GM12878 (cell line): ENCODE measurements at regions not wholly inside any gene's neighbourhood (a gene's known extent, or its start where the extent isn't known, plus 50 kb on each side); places are given as distances from the start of the nearest gene placed in this dataset.

Experiments
- ATAC-seq: fragments of 200-7000 bp; cut with Tn5 transposase; 3 replicates; pipeline ENCODE4 v1.9.1; 2020; ENCODE audit warnings: mild to moderate bottlenecking, moderate library complexity
- BruUV-seq: library from RNA; stranded (reverse); fragments of 400-500 nt; replicated peaks from 2 replicates; lab custom pipeline; 2021; lab: Mats Ljungman, UMichigan
- CTCF ChIA-PET: fragments of 300-600 bp; sonication (Branson Sonifier 250); formaldehyde crosslinking; extraction: SDS; loops from one replicate; lab custom pipeline; 2021; ENCODE audit warnings: inconsistent platforms; lab: Yijun Ruan, JAX
- POLR2A ChIA-PET: fragments of 350-600 bp; formaldehyde crosslinking; extraction: SDS; loops from one replicate; lab custom pipeline; 2021; ENCODE audit warnings: inconsistent platforms; lab: Charles Lee
- RAD21 ChIA-PET: fragments of 300-600 bp; sonication (Branson Sonifier 250); formaldehyde crosslinking; loops from one replicate; lab custom pipeline; 2023; ENCODE audit warnings: antibody characterized with exemption; ENCODE audit not compliant: unreplicated experiment; lab: Charles Lee
- SMC1A ChIA-PET: fragments of 300-600 bp; sonication (Branson Sonifier 250); formaldehyde crosslinking; loops from one replicate; lab custom pipeline; 2023; ENCODE audit not compliant: unreplicated experiment, uncharacterized antibody; lab: Charles Lee
- DNase-seq: peaks from one replicate; pipeline ENCODE4 v3.0.0-alpha.2; 2011; ENCODE audit warnings: low read depth, low spot score
- FAIRE-seq: peaks from 3 replicates; lab custom pipeline; 2011; peaks lifted over from hg19 to GRCh38; lab: Jason Lieb, UNC
- H2AFZ ChIP-seq: 2 replicates; pipeline ENCODE4 v1.6.0; 2011; ENCODE audit warnings: low read depth, low read length, control low read depth; ENCODE audit not compliant: control insufficient read depth
- H3K27ac ChIP-seq: 2 replicates; pipeline ENCODE4 v1.5.1; 2011; ENCODE audit warnings: control low read depth; ENCODE audit not compliant: control insufficient read depth, insufficient read depth
- H3K27me3 ChIP-seq, 2 experiments: replicated peaks in 1 of 2; 2 replicates each; pipeline versions ENCODE4 v1.6.0 to v1.6.1; 2011; ENCODE audit warnings: low read length in 1 of 2; ENCODE audit not compliant: control insufficient read depth in 2 of 2, insufficient read depth in 2 of 2
- H3K36me3 ChIP-seq, 2 experiments: 2 replicates each; pipeline ENCODE4 v1.5.1; 2011; ENCODE audit warnings: low read length in 1 of 2; ENCODE audit not compliant: control insufficient read depth in 2 of 2, insufficient read depth in 2 of 2
- H3K4me1 ChIP-seq: 2 replicates; pipeline ENCODE4 v1.6.1; 2011; ENCODE audit warnings: mild to moderate bottlenecking, low read length, moderate library complexity, mixed read lengths; ENCODE audit not compliant: control insufficient read depth, insufficient read depth
- H3K4me2 ChIP-seq: 2 replicates; pipeline ENCODE4 v1.6.0; 2011; ENCODE audit warnings: control low read depth; ENCODE audit not compliant: control insufficient read depth, insufficient read depth
- H3K4me3 ChIP-seq: fragments of 200-600 bp; sonication (generic); 2 replicates; pipeline ENCODE4 v1.5.1; 2016
- H3K79me2 ChIP-seq: 2 replicates; pipeline ENCODE4 v1.6.0; 2011; ENCODE audit warnings: low read length; ENCODE audit not compliant: control insufficient read depth, insufficient read depth
- H3K9ac ChIP-seq: 2 replicates; pipeline ENCODE4 v1.8.0; 2011; ENCODE audit warnings: low read length, control low read depth, mixed read lengths; ENCODE audit not compliant: control insufficient read depth, insufficient read depth
- H3K9me3 ChIP-seq: replicated peaks from 3 replicates; pipeline ENCODE4 v1.5.1; 2011; ENCODE audit warnings: mild to moderate bottlenecking, low read length; ENCODE audit not compliant: control insufficient read depth, insufficient read depth
- H4K20me1 ChIP-seq: 2 replicates; pipeline ENCODE4 v1.6.0; 2011; ENCODE audit not compliant: control insufficient read depth, insufficient read depth
- IRF4 ChIP-seq: IDR thresholded peaks from 2 replicates; pipeline ENCODE4 v1.6.1; 2011; ENCODE audit warnings: low read depth, low read length
- NR2C1 ChIP-seq: fragments of 450-650 bp; IDR thresholded peaks from 2 replicates; pipeline ENCODE4 v1.6.1; 2017; ENCODE audit warnings: antibody characterized with exemption, mild to moderate bottlenecking, moderate library complexity
- POU2F2 ChIP-seq: IDR thresholded peaks from 3 replicates; pipeline ENCODE4 v1.6.1; 2011; ENCODE audit warnings: low read depth, mild to moderate bottlenecking, low read length, borderline replicate concordance
- RELB ChIP-seq: fragments of 450-650 bp; IDR thresholded peaks from 2 replicates; pipeline ENCODE4 v1.6.1; 2017; ENCODE audit warnings: low read depth, mild to moderate bottlenecking, moderate library complexity
- RFX5 ChIP-seq: IDR thresholded peaks from 2 replicates; pipeline ENCODE4 v1.6.1; 2011; ENCODE audit warnings: low read depth, low read length, improper control_type of control experiment
- TCF12 ChIP-seq: IDR thresholded peaks from 2 replicates; pipeline ENCODE4 v1.6.1; 2011; ENCODE audit warnings: low read depth, mild to moderate bottlenecking, low read length
- ZNF384 ChIP-seq: IDR thresholded peaks from 2 replicates; pipeline ENCODE4 v1.6.1; 2012; ENCODE audit warnings: low read depth, mild to moderate bottlenecking, low read length, improper control_type of control experiment, borderline replicate concordance
- WGBS: methylation state at CpG from one replicate; pipeline ENCODE4 v1.1.6; 2016; ENCODE audit warnings: low lambda C conversion rate; ENCODE audit not compliant: insufficient replicate concordance, insufficient coverage; ENCODE audit errors: missing lambda C conversion rate; 5-methylcytosine and 5-hydroxymethylcytosine counted together
- in situ Hi-C: fragments of 300-500 bp; cut with MboI; formaldehyde crosslinking; loops from 9 replicates; pipeline ENCODE4 v1.14.3; 2018; ENCODE audit warnings: mixed read lengths
- intact Hi-C: fragments of 100-400 bp; cut with micrococcal nuclease; formaldehyde crosslinking; loops from one replicate; pipeline ENCODE4 v1.14.2; 2022; ENCODE audit not compliant: unreplicated experiment
- TF ChIP-seq, protein P1 (sequence below): IDR thresholded peaks from 2 replicates; pipeline ENCODE4 v1.6.1; 2012; ENCODE audit warnings: low read depth, low read length, improper control_type of control experiment
- TF ChIP-seq, protein P2 (sequence below): fragments of 450-650 bp; IDR thresholded peaks from 2 replicates; pipeline ENCODE4 v1.6.1; 2017; ENCODE audit warnings: mild to moderate bottlenecking, moderate library complexity

DNA sequence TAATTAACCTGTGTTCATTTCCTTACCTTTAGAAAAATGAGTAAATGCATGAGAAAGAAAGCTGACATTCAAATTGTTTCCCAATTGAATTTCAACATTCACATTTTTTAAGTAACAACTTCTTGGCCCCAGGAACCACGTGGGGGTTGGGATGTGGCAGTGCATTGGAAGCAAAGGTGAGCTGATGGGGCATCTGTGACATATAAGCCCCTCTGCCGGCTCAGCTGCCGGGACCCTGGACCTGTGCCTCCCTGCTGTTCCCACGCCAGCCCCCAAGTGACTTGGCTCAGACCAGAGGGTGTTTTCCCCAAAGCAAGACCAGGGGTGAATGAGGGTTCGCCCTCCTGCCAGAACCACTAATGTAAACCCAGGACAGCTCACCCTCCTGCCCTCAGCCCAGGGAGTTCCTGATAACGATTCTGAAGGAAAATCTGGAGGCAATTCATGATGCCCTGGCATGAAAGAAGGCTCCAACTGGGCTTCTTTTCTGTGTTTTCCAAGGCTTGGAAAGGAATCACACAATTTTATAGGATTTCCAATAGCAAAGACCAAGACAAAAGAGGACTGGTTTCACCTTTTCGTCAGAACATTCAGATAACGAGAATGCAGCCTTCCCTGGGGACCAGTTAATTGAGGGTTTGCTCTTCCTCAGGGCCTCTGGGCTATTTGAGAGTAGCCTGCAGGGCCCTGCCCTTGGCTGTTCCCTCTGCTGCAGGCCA, 193.2 kb upstream of the TWIST2 start:
- BruUV-seq = no TSS peak
- intact Hi-C loops = no loop called here
- Histone ChIP-seq H4K20me1 (no peaks in the 10 kb centered on the region), H3K4me3 (no peak overlapping the region), H3K9ac (no peak overlapping the region), H3K4me2 (no peak overlapping the region), H3K36me3 (no peaks in the 10 kb centered on the region), H3K4me1 (no peaks in the 10 kb centered on the region), H3K9me3 (no peaks in the 10 kb centered on the region), H3K27ac (no peak overlapping the region), H3K79me2 (no peaks in the 10 kb centered on the region), H3K27me3 (no peaks in the 10 kb centered on the region), H2AFZ (no peak overlapping the region)
- no peak for FAIRE-seq
- RAD21 ChIA-PET = no interaction called here
- ATAC-seq = no peak
- in situ Hi-C loops = no loop called here
- POLR2A ChIA-PET = no interaction called here
- SMC1A ChIA-PET = no interaction called here
- WGBS = 26% methylated on average over 8 of the region's 8 CpGs
- TF ChIP-seq, protein P1, sequence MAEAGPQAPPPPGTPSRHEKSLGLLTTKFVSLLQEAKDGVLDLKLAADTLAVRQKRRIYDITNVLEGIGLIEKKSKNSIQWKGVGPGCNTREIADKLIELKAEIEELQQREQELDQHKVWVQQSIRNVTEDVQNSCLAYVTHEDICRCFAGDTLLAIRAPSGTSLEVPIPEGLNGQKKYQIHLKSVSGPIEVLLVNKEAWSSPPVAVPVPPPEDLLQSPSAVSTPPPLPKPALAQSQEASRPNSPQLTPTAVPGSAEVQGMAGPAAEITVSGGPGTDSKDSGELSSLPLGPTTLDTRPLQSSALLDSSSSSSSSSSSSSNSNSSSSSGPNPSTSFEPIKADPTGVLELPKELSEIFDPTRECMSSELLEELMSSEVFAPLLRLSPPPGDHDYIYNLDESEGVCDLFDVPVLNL = no peak
- TF ChIP-seq NR2C1 (no peak), POU2F2 (no peak), RFX5 (no peak), RELB (no peak), ZNF384 (no peak), IRF4 (no peak), TCF12 (no peak)
- TF ChIP-seq, protein P2, sequence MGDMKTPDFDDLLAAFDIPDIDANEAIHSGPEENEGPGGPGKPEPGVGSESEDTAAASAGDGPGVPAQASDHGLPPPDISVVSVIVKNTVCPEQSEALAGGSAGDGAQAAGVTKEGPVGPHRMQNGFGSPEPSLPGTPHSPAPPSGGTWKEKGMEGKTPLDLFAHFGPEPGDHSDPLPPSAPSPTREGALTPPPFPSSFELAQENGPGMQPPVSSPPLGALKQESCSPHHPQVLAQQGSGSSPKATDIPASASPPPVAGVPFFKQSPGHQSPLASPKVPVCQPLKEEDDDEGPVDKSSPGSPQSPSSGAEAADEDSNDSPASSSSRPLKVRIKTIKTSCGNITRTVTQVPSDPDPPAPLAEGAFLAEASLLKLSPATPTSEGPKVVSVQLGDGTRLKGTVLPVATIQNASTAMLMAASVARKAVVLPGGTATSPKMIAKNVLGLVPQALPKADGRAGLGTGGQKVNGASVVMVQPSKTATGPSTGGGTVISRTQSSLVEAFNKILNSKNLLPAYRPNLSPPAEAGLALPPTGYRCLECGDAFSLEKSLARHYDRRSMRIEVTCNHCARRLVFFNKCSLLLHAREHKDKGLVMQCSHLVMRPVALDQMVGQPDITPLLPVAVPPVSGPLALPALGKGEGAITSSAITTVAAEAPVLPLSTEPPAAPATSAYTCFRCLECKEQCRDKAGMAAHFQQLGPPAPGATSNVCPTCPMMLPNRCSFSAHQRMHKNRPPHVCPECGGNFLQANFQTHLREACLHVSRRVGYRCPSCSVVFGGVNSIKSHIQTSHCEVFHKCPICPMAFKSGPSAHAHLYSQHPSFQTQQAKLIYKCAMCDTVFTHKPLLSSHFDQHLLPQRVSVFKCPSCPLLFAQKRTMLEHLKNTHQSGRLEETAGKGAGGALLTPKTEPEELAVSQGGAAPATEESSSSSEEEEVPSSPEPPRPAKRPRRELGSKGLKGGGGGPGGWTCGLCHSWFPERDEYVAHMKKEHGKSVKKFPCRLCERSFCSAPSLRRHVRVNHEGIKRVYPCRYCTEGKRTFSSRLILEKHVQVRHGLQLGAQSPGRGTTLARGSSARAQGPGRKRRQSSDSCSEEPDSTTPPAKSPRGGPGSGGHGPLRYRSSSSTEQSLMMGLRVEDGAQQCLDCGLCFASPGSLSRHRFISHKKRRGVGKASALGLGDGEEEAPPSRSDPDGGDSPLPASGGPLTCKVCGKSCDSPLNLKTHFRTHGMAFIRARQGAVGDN = no peak
- no peak for DNase-seq
- CTCF ChIA-PET = no interaction called here
